ENCODE measurements at regions not wholly inside any gene's neighbourhood (a gene's known extent, or its start where the extent isn't known, plus 50 kb on each side); places are given as distances from the start of the nearest gene placed in this dataset.

- Histone ChIP-seq H3K36me3 (ENCODE audit: control insufficient read depth, insufficient read depth, low read length) (no peaks in the 10 kb centered on the region), H3K27ac (ENCODE audit: insufficient read depth, low read length, poor library complexity, severe bottlenecking) (no peak overlapping the region), H3K4me3 (ENCODE audit: low read depth, low read length) (no peak overlapping the region), H3K9me3 (ENCODE audit: control insufficient read depth in 2 of 2, low read length in 2 of 2) (no peaks in the 10 kb centered on the region), H3K4me1 (ENCODE audit: control insufficient read depth, insufficient read depth, low read length, poor library complexity, severe bottlenecking) (no peaks in the 10 kb centered on the region), H3K27me3 (ENCODE audit: control insufficient read depth, insufficient read depth, low read length) (peaks cover 2% of the 10 kb centered on the region)
- Mint-ChIP-seq H3K27ac (no peak overlapping the region), H3K36me3 (no peaks in the 10 kb centered on the region), H3K4me3 (no peak overlapping the region), H3K4me1 (no peaks in the 10 kb centered on the region), H3K27me3 (peaks cover 10% of the 10 kb centered on the region), H3K9me3 (peaks cover 0 to 3% (median 0%) of the 10 kb centered on the region in 7 donors)
- no peak for DNase-seq
- no peak for ATAC-seq (ENCODE audit: low read depth in 2 of 2)
Observed at GRCh38 chr12:105466901-105467598, 136.6 kb downstream of the C12orf75 start.

GRCh38 chr12:105467710-105468366 is 137.3 kb downstream of the C12orf75 start:
- Histone ChIP-seq H3K27ac (ENCODE audit: insufficient read depth, low read length, poor library complexity, severe bottlenecking) (no peak overlapping the region), H3K4me1 (ENCODE audit: control insufficient read depth, insufficient read depth, low read length, poor library complexity, severe bottlenecking) (no peaks in the 10 kb centered on the region), H3K36me3 (ENCODE audit: control insufficient read depth, insufficient read depth, low read length) (no peaks in the 10 kb centered on the region), H3K27me3 (ENCODE audit: control insufficient read depth, insufficient read depth, low read length) (peaks cover 2% of the 10 kb centered on the region), H3K9me3 (ENCODE audit: control insufficient read depth in 2 of 2, low read length in 2 of 2) (no peaks in the 10 kb centered on the region), H3K4me3 (ENCODE audit: low read depth, low read length) (no peak overlapping the region)
- no peaks in the 10 kb centered on the region for H3K36me3 Mint-ChIP-seq
- DNase-seq (no peak), ATAC-seq (ENCODE audit: low read depth in 2 of 2) (no peak)
- H3K27ac Mint-ChIP-seq = no peak overlapping the region
- H3K4me3 Mint-ChIP-seq = no peak overlapping the region
- no peaks in the 10 kb centered on the region for H3K4me1 Mint-ChIP-seq
- peaks cover 10% of the 10 kb centered on the region for H3K27me3 Mint-ChIP-seq
- H3K9me3 Mint-ChIP-seq = peaks cover 0 to 3% (median 0%) of the 10 kb centered on the region in 7 donors

- Mint-ChIP-seq H3K9me3 (peaks cover 0 to 3% (median 0%) of the 10 kb centered on the region in 7 donors), H3K27me3 (peaks cover 10% of the 10 kb centered on the region), H3K36me3 (no peaks in the 10 kb centered on the region), H3K4me3 (no peak overlapping the region), H3K4me1 (no peaks in the 10 kb centered on the region), H3K27ac (no peak overlapping the region)
- no peaks in the 10 kb centered on the region for H3K4me1 ChIP-seq (ENCODE audit: control insufficient read depth, insufficient read depth, low read length, poor library complexity, severe bottlenecking)
- H3K36me3 ChIP-seq (ENCODE audit: control insufficient read depth, insufficient read depth, low read length) = no peaks in the 10 kb centered on the region
- DNase-seq (no peak), ATAC-seq (ENCODE audit: low read depth in 2 of 2) (no peak)
- peaks cover 2% of the 10 kb centered on the region for H3K27me3 ChIP-seq (ENCODE audit: control insufficient read depth, insufficient read depth, low read length)
- no peaks in the 10 kb centered on the region for H3K9me3 ChIP-seq (ENCODE audit: control insufficient read depth in 2 of 2, low read length in 2 of 2)
- H3K4me3 ChIP-seq (ENCODE audit: low read depth, low read length) = no peak overlapping the region
- no peak overlapping the region for H3K27ac ChIP-seq (ENCODE audit: insufficient read depth, low read length, poor library complexity, severe bottlenecking)
Observed at GRCh38 chr12:105468464-105468863, 138.0 kb downstream of the C12orf75 start.

- H3K27ac ChIP-seq (ENCODE audit: insufficient read depth, low read length, poor library complexity, severe bottlenecking) = no peak overlapping the region
- no peaks in the 10 kb centered on the region for H3K9me3 ChIP-seq (ENCODE audit: control insufficient read depth in 2 of 2, low read length in 2 of 2)
- Mint-ChIP-seq H3K27me3 (peaks cover 9% of the 10 kb centered on the region), H3K9me3 (peaks cover 0 to 3% (median 0%) of the 10 kb centered on the region in 7 donors), H3K4me1 (no peaks in the 10 kb centered on the region), H3K4me3 (no peak overlapping the region), H3K27ac (no peak overlapping the region), H3K36me3 (no peaks in the 10 kb centered on the region)
- H3K27me3 ChIP-seq (ENCODE audit: control insufficient read depth, insufficient read depth, low read length) = peaks cover 2% of the 10 kb centered on the region
- H3K4me3 ChIP-seq (ENCODE audit: low read depth, low read length) = no peak overlapping the region
- DNase-seq (no peak), ATAC-seq (ENCODE audit: low read depth in 2 of 2) (no peak)
- H3K4me1 ChIP-seq (ENCODE audit: control insufficient read depth, insufficient read depth, low read length, poor library complexity, severe bottlenecking) = no peaks in the 10 kb centered on the region
- H3K36me3 ChIP-seq (ENCODE audit: control insufficient read depth, insufficient read depth, low read length) = no peaks in the 10 kb centered on the region
Observed at GRCh38 chr12:105469211-105469610, 138.7 kb downstream of the C12orf75 start.

GRCh38 chr12:105469701-105470100 is 139.2 kb downstream of the C12orf75 start:
- DNase-seq (no peak), ATAC-seq (ENCODE audit: low read depth in 2 of 2) (no peak)
- H3K4me3 Mint-ChIP-seq = no peak overlapping the region
- Histone ChIP-seq H3K36me3 (ENCODE audit: control insufficient read depth, insufficient read depth, low read length) (no peaks in the 10 kb centered on the region), H3K9me3 (ENCODE audit: control insufficient read depth in 2 of 2, low read length in 2 of 2) (no peaks in the 10 kb centered on the region), H3K4me1 (ENCODE audit: control insufficient read depth, insufficient read depth, low read length, poor library complexity, severe bottlenecking) (no peaks in the 10 kb centered on the region), H3K27ac (ENCODE audit: insufficient read depth, low read length, poor library complexity, severe bottlenecking) (no peak overlapping the region), H3K27me3 (ENCODE audit: control insufficient read depth, insufficient read depth, low read length) (peaks cover 2% of the 10 kb centered on the region), H3K4me3 (ENCODE audit: low read depth, low read length) (no peak overlapping the region)
- H3K27me3 Mint-ChIP-seq = peaks cover 6% of the 10 kb centered on the region
- peaks cover 0 to 3% (median 0%) of the 10 kb centered on the region in 7 donors for H3K9me3 Mint-ChIP-seq
- H3K4me1 Mint-ChIP-seq = no peaks in the 10 kb centered on the region
- no peak overlapping the region for H3K27ac Mint-ChIP-seq
- no peaks in the 10 kb centered on the region for H3K36me3 Mint-ChIP-seq

- Mint-ChIP-seq H3K27ac (no peak overlapping the region), H3K4me3 (no peak overlapping the region), H3K4me1 (no peaks in the 10 kb centered on the region), H3K9me3 (peaks cover 0 to 3% (median 0%) of the 10 kb centered on the region in 7 donors), H3K36me3 (no peaks in the 10 kb centered on the region), H3K27me3 (peaks cover 6% of the 10 kb centered on the region)
- no peak overlapping the region for H3K27ac ChIP-seq (ENCODE audit: insufficient read depth, low read length, poor library complexity, severe bottlenecking)
- ATAC-seq (ENCODE audit: low read depth in 2 of 2) (no peak), DNase-seq (no peak)
- H3K27me3 ChIP-seq (ENCODE audit: control insufficient read depth, insufficient read depth, low read length) = peaks cover 4% of the 10 kb centered on the region
- no peaks in the 10 kb centered on the region for H3K9me3 ChIP-seq (ENCODE audit: control insufficient read depth in 2 of 2, low read length in 2 of 2)
- no peaks in the 10 kb centered on the region for H3K4me1 ChIP-seq (ENCODE audit: control insufficient read depth, insufficient read depth, low read length, poor library complexity, severe bottlenecking)
- H3K36me3 ChIP-seq (ENCODE audit: control insufficient read depth, insufficient read depth, low read length) = no peaks in the 10 kb centered on the region
- H3K4me3 ChIP-seq (ENCODE audit: low read depth, low read length) = no peak overlapping the region
Observed at GRCh38 chr12:105470102-105470501, 139.6 kb downstream of the C12orf75 start.

- Mint-ChIP-seq H3K36me3 (no peaks in the 10 kb centered on the region), H3K27me3 (peaks cover 6% of the 10 kb centered on the region), H3K4me3 (no peak overlapping the region), H3K27ac (no peak overlapping the region), H3K9me3 (peaks cover 0 to 3% (median 0%) of the 10 kb centered on the region in 7 donors), H3K4me1 (no peaks in the 10 kb centered on the region)
- Histone ChIP-seq H3K4me1 (ENCODE audit: control insufficient read depth, insufficient read depth, low read length, poor library complexity, severe bottlenecking) (no peaks in the 10 kb centered on the region), H3K9me3 (ENCODE audit: control insufficient read depth in 2 of 2, low read length in 2 of 2) (no peaks in the 10 kb centered on the region), H3K4me3 (ENCODE audit: low read depth, low read length) (no peak overlapping the region), H3K27me3 (ENCODE audit: control insufficient read depth, insufficient read depth, low read length) (peaks cover 4% of the 10 kb centered on the region), H3K36me3 (ENCODE audit: control insufficient read depth, insufficient read depth, low read length) (no peaks in the 10 kb centered on the region), H3K27ac (ENCODE audit: insufficient read depth, low read length, poor library complexity, severe bottlenecking) (no peak overlapping the region)
- ATAC-seq (ENCODE audit: low read depth in 2 of 2) (no peak), DNase-seq (no peak)
Observed at GRCh38 chr12:105470601-105471000, 140.1 kb downstream of the C12orf75 start.

GRCh38 chr12:105474672-105475071 is 144.2 kb downstream of the C12orf75 start:
- no peak for ATAC-seq (ENCODE audit: low read depth in 2 of 2)
- Mint-ChIP-seq H3K36me3 (no peaks in the 10 kb centered on the region), H3K27ac (no peak overlapping the region), H3K4me3 (no peak overlapping the region), H3K4me1 (no peaks in the 10 kb centered on the region), H3K9me3 (no peaks in the 10 kb centered on the region), H3K27me3 (peaks cover 4% of the 10 kb centered on the region)
- no peak overlapping the region for H3K4me3 ChIP-seq (ENCODE audit: low read depth, low read length)
- peaks cover 2% of the 10 kb centered on the region for H3K27me3 ChIP-seq (ENCODE audit: control insufficient read depth, insufficient read depth, low read length)
- no peak overlapping the region for H3K27ac ChIP-seq (ENCODE audit: insufficient read depth, low read length, poor library complexity, severe bottlenecking)
- H3K9me3 ChIP-seq (ENCODE audit: control insufficient read depth in 2 of 2, low read length in 2 of 2) = no peaks in the 10 kb centered on the region
- no peaks in the 10 kb centered on the region for H3K36me3 ChIP-seq (ENCODE audit: control insufficient read depth, insufficient read depth, low read length)
- no peak for DNase-seq
- no peaks in the 10 kb centered on the region for H3K4me1 ChIP-seq (ENCODE audit: control insufficient read depth, insufficient read depth, low read length, poor library complexity, severe bottlenecking)

Measured in CD4-positive, CD25-positive, alpha-beta regulatory T cell (primary cell).